Prostate gland (tissue), 2 donors: ENCODE measurements at regions not wholly inside any gene's neighbourhood (a gene's known extent, or its start where the extent isn't known, plus 50 kb on each side); places are given as distances from the start of the nearest gene placed in this dataset.

Experiments used
- CTCF ChIP-seq, 4 experiments: fragments of 200-600 bp in 2 of 4; fragments of 450-650 bp in 2 of 4; sonication (generic) in 2 of 4; IDR thresholded peaks; 1 replicate in 3 of 4; 2 replicates in 1 of 4; pipeline ENCODE4 v1.5.1; 2016 to 2019; ENCODE audit warnings: antibody characterized with exemption in 4 of 4, mild to moderate bottlenecking in 2 of 4, moderate library complexity in 2 of 4
- POLR2A ChIP-seq: fragments of 450-650 bp; IDR thresholded peaks from one replicate; pipeline ENCODE4 v1.6.1; 2016; ENCODE audit warnings: antibody characterized with exemption, mild to moderate bottlenecking
- POLR2AphosphoS5 ChIP-seq: sonication (generic); formaldehyde crosslinking; IDR thresholded peaks from one replicate; pipeline ENCODE4 v1.6.1; 2017; ENCODE audit warnings: antibody characterized with exemption

- no peak for TF ChIP-seq POLR2A
- TF ChIP-seq CTCF (IDR thresholded peaks at IDR 0.05) = no peak
- TF ChIP-seq POLR2AphosphoS5 = no peak
Measured at GRCh38 chr2:193462411-193462810, 1267.7 kb upstream of the TMEFF2 start.
